ENCODE measurements at regions not wholly inside any gene's neighbourhood (a gene's known extent, or its start where the extent isn't known, plus 50 kb on each side); places are given as distances from the start of the nearest gene placed in this dataset.

DNA sequence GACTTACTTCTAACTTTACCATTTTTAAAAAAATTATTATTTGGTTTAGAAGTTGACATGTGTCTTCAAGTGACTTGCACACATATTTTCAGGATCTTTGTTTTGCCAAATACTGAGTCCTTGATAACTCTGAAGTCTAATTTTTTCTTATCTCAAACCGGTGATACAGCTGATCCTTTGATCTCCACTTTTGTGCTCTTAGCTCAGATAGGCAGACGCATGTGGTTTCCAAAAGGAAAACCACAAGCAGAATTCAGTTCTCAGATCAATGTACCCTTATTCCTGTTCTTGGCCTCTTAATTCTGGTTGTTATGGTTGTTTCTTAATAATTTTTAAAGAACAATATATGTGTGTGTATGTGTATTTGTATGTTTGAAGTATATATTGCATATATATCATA lies 238.3 kb upstream of the EDIL3 start:
- TF ChIP-seq POLR2AphosphoS5 (IDR thresholded peaks at IDR 0.05; ENCODE audit: low read depth, low read length) (no peak), EZH2 (IDR thresholded peaks at IDR 0.05) (no peak), POLR2A (IDR thresholded peaks at IDR 0.05; ENCODE audit: borderline replicate concordance, extremely low read depth, insufficient read depth, insufficient read length) (no peak), ELF1 (IDR thresholded peaks at IDR 0.05; ENCODE audit: borderline replicate concordance, low read depth) (no peak), SP1 (IDR thresholded peaks at IDR 0.05; ENCODE audit: low read depth) (no peak), RAD21 (IDR thresholded peaks at IDR 0.05; ENCODE audit: low read depth) (no peak)
- TF ChIP-seq, protein P1, sequence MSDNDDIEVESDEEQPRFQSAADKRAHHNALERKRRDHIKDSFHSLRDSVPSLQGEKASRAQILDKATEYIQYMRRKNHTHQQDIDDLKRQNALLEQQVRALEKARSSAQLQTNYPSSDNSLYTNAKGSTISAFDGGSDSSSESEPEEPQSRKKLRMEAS (IDR thresholded peaks at IDR 0.05), result no peak
- TF ChIP-seq, protein P2, sequence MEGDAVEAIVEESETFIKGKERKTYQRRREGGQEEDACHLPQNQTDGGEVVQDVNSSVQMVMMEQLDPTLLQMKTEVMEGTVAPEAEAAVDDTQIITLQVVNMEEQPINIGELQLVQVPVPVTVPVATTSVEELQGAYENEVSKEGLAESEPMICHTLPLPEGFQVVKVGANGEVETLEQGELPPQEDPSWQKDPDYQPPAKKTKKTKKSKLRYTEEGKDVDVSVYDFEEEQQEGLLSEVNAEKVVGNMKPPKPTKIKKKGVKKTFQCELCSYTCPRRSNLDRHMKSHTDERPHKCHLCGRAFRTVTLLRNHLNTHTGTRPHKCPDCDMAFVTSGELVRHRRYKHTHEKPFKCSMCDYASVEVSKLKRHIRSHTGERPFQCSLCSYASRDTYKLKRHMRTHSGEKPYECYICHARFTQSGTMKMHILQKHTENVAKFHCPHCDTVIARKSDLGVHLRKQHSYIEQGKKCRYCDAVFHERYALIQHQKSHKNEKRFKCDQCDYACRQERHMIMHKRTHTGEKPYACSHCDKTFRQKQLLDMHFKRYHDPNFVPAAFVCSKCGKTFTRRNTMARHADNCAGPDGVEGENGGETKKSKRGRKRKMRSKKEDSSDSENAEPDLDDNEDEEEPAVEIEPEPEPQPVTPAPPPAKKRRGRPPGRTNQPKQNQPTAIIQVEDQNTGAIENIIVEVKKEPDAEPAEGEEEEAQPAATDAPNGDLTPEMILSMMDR (IDR thresholded peaks at IDR 0.05 in 2 of 3, conservative IDR thresholded peaks at IDR 0.05 in 1 of 3; ENCODE audit: borderline replicate concordance in 1 of 3, insufficient read depth in 1 of 3, low read depth in 2 of 3, low read length in 2 of 3), result no peak
- TF ChIP-seq, protein P3, sequence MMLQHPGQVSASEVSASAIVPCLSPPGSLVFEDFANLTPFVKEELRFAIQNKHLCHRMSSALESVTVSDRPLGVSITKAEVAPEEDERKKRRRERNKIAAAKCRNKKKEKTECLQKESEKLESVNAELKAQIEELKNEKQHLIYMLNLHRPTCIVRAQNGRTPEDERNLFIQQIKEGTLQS (IDR thresholded peaks at IDR 0.05), result no peak

All from HCT116 (cell line).